ENCODE measurements at regions not wholly inside any gene's neighbourhood (a gene's known extent, or its start where the extent isn't known, plus 50 kb on each side); places are given as distances from the start of the nearest gene placed in this dataset.

DNA sequence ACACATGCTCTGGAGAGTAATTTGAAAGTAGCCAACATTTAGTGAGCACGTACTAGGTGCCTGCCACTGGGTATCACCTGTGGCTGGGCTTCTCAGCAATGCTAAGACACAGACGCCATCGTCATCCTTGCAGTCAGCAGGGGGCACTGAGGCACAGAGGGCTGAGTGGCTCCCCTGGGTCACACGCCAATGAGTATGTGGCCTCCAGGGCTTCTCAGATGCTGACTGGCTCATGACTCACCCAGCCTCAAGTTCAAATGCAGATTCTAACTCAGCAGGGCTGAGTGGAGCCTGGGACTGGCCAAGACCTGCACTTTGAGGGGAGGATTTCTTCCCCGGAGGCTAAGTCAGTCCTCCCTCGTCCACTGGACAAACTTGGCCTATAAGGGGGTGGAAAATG, 115.1 kb upstream of the CACNA1A start:
- Histone ChIP-seq H3K4me3 (no peak overlapping the region), H3K9me3 (no peaks in the 10 kb centered on the region), H3K4me1 (no peaks in the 10 kb centered on the region), H3K27ac (no peak overlapping the region), H3K27me3 (no peaks in the 10 kb centered on the region), H3K36me3 (no peaks in the 10 kb centered on the region)
- ATAC-seq (ENCODE audit: low FRiP score in 2 of 2) (peak in 1 of 2 donors; percentile 38), DNase-seq (no peak)
- no peak for TF ChIP-seq POLR2A (IDR thresholded peaks at IDR 0.05)
- TF ChIP-seq POLR2AphosphoS5 (IDR thresholded peaks at IDR 0.05): no peak
- TF ChIP-seq EP300 (IDR thresholded peaks at IDR 0.05): no peak
- TF ChIP-seq, protein P1, sequence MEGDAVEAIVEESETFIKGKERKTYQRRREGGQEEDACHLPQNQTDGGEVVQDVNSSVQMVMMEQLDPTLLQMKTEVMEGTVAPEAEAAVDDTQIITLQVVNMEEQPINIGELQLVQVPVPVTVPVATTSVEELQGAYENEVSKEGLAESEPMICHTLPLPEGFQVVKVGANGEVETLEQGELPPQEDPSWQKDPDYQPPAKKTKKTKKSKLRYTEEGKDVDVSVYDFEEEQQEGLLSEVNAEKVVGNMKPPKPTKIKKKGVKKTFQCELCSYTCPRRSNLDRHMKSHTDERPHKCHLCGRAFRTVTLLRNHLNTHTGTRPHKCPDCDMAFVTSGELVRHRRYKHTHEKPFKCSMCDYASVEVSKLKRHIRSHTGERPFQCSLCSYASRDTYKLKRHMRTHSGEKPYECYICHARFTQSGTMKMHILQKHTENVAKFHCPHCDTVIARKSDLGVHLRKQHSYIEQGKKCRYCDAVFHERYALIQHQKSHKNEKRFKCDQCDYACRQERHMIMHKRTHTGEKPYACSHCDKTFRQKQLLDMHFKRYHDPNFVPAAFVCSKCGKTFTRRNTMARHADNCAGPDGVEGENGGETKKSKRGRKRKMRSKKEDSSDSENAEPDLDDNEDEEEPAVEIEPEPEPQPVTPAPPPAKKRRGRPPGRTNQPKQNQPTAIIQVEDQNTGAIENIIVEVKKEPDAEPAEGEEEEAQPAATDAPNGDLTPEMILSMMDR (IDR thresholded peaks at IDR 0.05): no peak
- WGBS, 2 donors: 83 to 84% methylated on average over 4 to 6 of the region's 6 CpGs

DNA sequence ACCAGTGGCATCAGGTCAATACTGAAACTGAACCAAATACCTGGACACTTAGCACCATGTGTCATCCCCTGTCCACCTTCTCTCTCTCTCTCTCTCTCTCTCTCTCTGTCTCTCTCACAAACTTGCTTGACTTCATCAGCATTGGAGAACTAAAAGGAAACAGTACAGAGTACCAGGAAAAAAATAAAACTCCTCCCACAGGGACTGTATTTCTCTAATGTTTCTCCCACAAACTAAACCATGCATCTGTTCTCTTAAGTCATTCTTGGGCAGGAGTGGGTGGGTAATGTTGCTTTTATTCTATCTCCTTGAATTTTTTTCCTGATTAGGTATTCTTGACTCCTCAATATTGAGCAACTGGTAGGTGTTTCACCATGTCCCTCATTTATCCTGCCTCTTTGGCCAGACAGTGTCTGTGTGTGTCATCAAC, 112.9 kb upstream of the CACNA1A start:
- no peak for TF ChIP-seq POLR2AphosphoS5 (IDR thresholded peaks at IDR 0.05)
- TF ChIP-seq, protein P1 (IDR thresholded peaks at IDR 0.05): no peak
- no peak for TF ChIP-seq POLR2A (IDR thresholded peaks at IDR 0.05)
- TF ChIP-seq EP300 (IDR thresholded peaks at IDR 0.05): no peak
- H3K27me3 ChIP-seq: no peaks in the 10 kb centered on the region
- no peak for ATAC-seq (ENCODE audit: low FRiP score in 2 of 2)

DNA sequence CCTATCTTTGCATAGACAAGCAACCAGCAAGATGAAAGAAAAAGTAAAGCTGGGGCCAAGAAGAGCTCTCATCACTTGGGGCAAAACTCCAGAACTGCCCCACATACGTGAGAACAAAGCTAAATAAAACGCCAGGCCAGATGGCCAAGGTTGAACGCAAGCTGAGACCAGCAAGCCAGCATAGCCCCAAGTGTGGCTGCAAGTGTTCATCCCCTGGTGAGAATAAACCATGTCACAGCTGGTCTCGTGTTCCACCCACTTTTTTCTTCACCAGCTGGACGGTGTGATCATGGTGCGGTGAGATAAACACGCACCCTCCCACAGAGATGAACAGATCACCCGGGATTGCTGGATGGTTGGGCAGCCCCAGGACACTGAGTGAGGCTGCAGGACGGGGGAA, 109.6 kb upstream of the CACNA1A start:
- H3K27ac ChIP-seq: no peak overlapping the region
- WGBS, 2 donors: 56% methylated on average over 9 of the region's 9 CpGs
- DNase-seq (no peak), ATAC-seq (ENCODE audit: low FRiP score in 2 of 2) (no peak)
- H3K4me3 ChIP-seq: no peak overlapping the region
- H3K9me3 ChIP-seq: no peaks in the 10 kb centered on the region
- TF ChIP-seq EP300 (IDR thresholded peaks at IDR 0.05) (no peak), POLR2A (IDR thresholded peaks at IDR 0.05) (no peak), POLR2AphosphoS5 (IDR thresholded peaks at IDR 0.05) (no peak)
- TF ChIP-seq, protein P1 (IDR thresholded peaks at IDR 0.05): no peak
- no peaks in the 10 kb centered on the region for H3K4me1 ChIP-seq
- H3K36me3 ChIP-seq: no peaks in the 10 kb centered on the region
- H3K27me3 ChIP-seq: no peaks in the 10 kb centered on the region

More for the DNA sequence above, 112.9 kb upstream of the CACNA1A start:
- Histone ChIP-seq H3K9me3 (no peaks in the 10 kb centered on the region), H3K27ac (no peak overlapping the region), H3K4me3 (no peak overlapping the region), H3K4me1 (no peaks in the 10 kb centered on the region), H3K36me3 (no peaks in the 10 kb centered on the region)
- DNase-seq: no peak

DNA sequence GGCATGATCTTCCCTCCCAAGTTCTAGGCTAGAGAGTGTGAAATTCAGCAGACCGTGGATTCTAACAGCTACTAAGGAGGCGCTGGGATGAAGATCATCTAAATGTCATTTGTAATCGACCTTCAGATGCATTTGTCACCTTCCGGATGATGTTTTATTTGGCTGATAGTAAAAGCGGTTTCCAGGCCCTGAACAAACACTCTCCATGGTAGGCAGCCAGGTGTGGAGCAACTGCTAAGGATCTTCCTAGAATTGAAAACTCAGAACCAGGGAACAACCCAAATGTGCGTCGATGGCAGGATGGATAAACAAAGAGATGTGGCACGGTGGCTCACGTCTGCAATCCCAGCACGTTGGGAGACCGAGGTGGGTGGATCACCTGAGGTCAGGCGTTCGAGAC, 107.2 kb upstream of the CACNA1A start:
- 71 to 77% methylated on average over 13 of the region's 13 CpGs for WGBS, 2 donors
- Histone ChIP-seq H3K4me1 (peaks cover 0 to 4% (median 0%) of the 10 kb centered on the region in 4 donors), H3K4me3 (no peak overlapping the region), H3K36me3 (no peaks in the 10 kb centered on the region), H3K27me3 (no peaks in the 10 kb centered on the region), H3K9me3 (no peaks in the 10 kb centered on the region), H3K27ac (no peak overlapping the region)
- no peak for DNase-seq
- ATAC-seq (ENCODE audit: low FRiP score in 2 of 2): no peak
- no peak for TF ChIP-seq POLR2A (IDR thresholded peaks at IDR 0.05)
- TF ChIP-seq, protein P1 (IDR thresholded peaks at IDR 0.05): no peak
- no peak for TF ChIP-seq POLR2AphosphoS5 (IDR thresholded peaks at IDR 0.05)
- TF ChIP-seq EP300 (IDR thresholded peaks at IDR 0.05): no peak

DNA sequence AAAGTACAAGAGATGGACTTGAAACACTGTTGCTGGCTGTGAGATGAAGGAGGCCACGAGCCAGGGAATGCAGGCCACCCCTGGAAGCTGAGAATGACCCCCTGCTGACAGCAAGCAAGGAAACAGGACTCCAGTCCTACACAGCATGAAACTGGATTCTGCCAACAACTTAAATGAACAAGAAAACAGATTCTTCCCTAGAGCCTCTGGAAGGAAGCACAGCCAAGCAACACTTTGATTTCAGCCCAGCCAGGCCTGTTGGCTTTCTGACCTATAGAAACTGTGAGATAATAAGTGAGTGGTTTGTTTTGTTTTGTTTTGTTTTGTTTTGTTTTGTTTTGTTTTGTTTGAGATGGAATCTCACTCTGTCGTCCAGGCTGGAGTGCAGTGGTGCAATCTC, 105.3 kb upstream of the CACNA1A start:
- WGBS, 2 donors: 50 to 61% methylated on average over 2 of the region's 2 CpGs
- no peak for DNase-seq
- Histone ChIP-seq H3K36me3 (no peaks in the 10 kb centered on the region), H3K4me1 (peaks cover 0 to 4% (median 0%) of the 10 kb centered on the region in 4 donors), H3K27ac (no peak overlapping the region), H3K9me3 (no peaks in the 10 kb centered on the region), H3K27me3 (no peaks in the 10 kb centered on the region), H3K4me3 (no peak overlapping the region)
- no peak for TF ChIP-seq EP300 (IDR thresholded peaks at IDR 0.05)
- no peak for TF ChIP-seq POLR2AphosphoS5 (IDR thresholded peaks at IDR 0.05)
- TF ChIP-seq POLR2A (IDR thresholded peaks at IDR 0.05): no peak
- TF ChIP-seq, protein P1 (IDR thresholded peaks at IDR 0.05): no peak
- ATAC-seq (ENCODE audit: low FRiP score in 2 of 2): no peak
